ENCODE measurements at regions not wholly inside any gene's neighbourhood (a gene's known extent, or its start where the extent isn't known, plus 50 kb on each side); places are given as distances from the start of the nearest gene placed in this dataset.

- intact Hi-C loops (cut with micrococcal nuclease), result no loop called here
These were observed 55.1 kb upstream of the TLR4 start for GRCh38 chr9:117649126-117649525.

- intact Hi-C loops (cut with micrococcal nuclease), result loop anchor here (1.0 to 5.0 kb wide), 3 partner anchors 138 to 1722 kb away; partner anchors contain the start of gene BRINP1
These were observed 59.1 kb upstream of the TLR4 start for GRCh38 chr9:117644932-117645636.

- intact Hi-C loops (cut with micrococcal nuclease), result loop anchor here (1.0 to 5.0 kb wide), 3 partner anchors 138 to 1723 kb away; partner anchors contain the start of gene BRINP1
These were observed 59.9 kb upstream of the TLR4 start for GRCh38 chr9:117644133-117644931.

- intact Hi-C loops (cut with micrococcal nuclease), result loop anchor here (5.0 kb wide), 1 partner anchor 1724 kb away; the partner anchor contains the start of gene BRINP1
These were observed 60.9 kb upstream of the TLR4 start for GRCh38 chr9:117643288-117643654.

GRCh38 chr9:117642571-117643287, 61.5 kb upstream of the TLR4 start:
- intact Hi-C loops (cut with micrococcal nuclease), result loop anchor here (5.0 kb wide), 1 partner anchor 1725 kb away; the partner anchor contains the start of gene BRINP1

GRCh38 chr9:117636681-117637080, 67.5 kb upstream of the TLR4 start:
- intact Hi-C loops (cut with micrococcal nuclease), result no loop called here

GRCh38 chr9:117625154-117625553, 79.0 kb upstream of the TLR4 start:
- intact Hi-C loops (cut with micrococcal nuclease), result no loop called here

- intact Hi-C loops (cut with micrococcal nuclease), result no loop called here
These were observed 80.1 kb upstream of the TLR4 start for GRCh38 chr9:117624106-117624505.

- intact Hi-C loops (cut with micrococcal nuclease), result no loop called here
These were observed 81.9 kb upstream of the TLR4 start for GRCh38 chr9:117622347-117622746.

GRCh38 chr9:117616431-117616831, 87.8 kb upstream of the TLR4 start:
- intact Hi-C loops (cut with micrococcal nuclease), result no loop called here

- intact Hi-C loops (cut with micrococcal nuclease), result no loop called here
These were observed 91.9 kb upstream of the TLR4 start for GRCh38 chr9:117612317-117612716.

- intact Hi-C loops (cut with micrococcal nuclease), result no loop called here
These were observed 106.2 kb upstream of the TLR4 start for GRCh38 chr9:117597977-117598376.

- intact Hi-C loops (cut with micrococcal nuclease), result no loop called here
These were observed 107.5 kb upstream of the TLR4 start for GRCh38 chr9:117596678-117597077.

- intact Hi-C loops (cut with micrococcal nuclease), result no loop called here
These were observed 108.6 kb upstream of the TLR4 start for GRCh38 chr9:117595650-117596049.

- intact Hi-C loops (cut with micrococcal nuclease), result no loop called here
These were observed 116.9 kb upstream of the TLR4 start for GRCh38 chr9:117587263-117587662.

GRCh38 chr9:117574099-117574498, 130.1 kb upstream of the TLR4 start:
- intact Hi-C loops (cut with micrococcal nuclease), result no loop called here

GRCh38 chr9:117564839-117565238, 139.4 kb upstream of the TLR4 start:
- intact Hi-C loops (cut with micrococcal nuclease), result no loop called here

- intact Hi-C loops (cut with micrococcal nuclease), result no loop called here
These were observed 142.4 kb upstream of the TLR4 start for GRCh38 chr9:117561761-117562160.

- intact Hi-C loops (cut with micrococcal nuclease), result loop anchor here (1.0 kb wide), 1 partner anchor 69 kb away; no protein-coding TSS in a partner anchor
These were observed 141.2 kb upstream of the ASTN2 start for GRCh38 chr9:117555964-117556629.

- intact Hi-C loops (cut with micrococcal nuclease), result no loop called here
These were observed 138.0 kb upstream of the ASTN2 start for GRCh38 chr9:117552811-117553210.

GRCh38 chr9:117551171-117551570, 136.3 kb upstream of the ASTN2 start:
- intact Hi-C loops (cut with micrococcal nuclease), result no loop called here

Data from T-helper 2 cell treated with Interferon-gamma antibody and Interleukin-4, amounts not matched to agents 100 ng/mL and 5 ng/mL, for 36 hours (primary cell).